NCI-H2107 (cell line): ENCODE measurements at regions not wholly inside any gene's neighbourhood (a gene's known extent, or its start where the extent isn't known, plus 50 kb on each side); places are given as distances from the start of the nearest gene placed in this dataset.

Experiments
- DNase-seq: peaks from one replicate; lab custom pipeline; 2025; lab: John Stamatoyannopoulos, UW

DNA sequence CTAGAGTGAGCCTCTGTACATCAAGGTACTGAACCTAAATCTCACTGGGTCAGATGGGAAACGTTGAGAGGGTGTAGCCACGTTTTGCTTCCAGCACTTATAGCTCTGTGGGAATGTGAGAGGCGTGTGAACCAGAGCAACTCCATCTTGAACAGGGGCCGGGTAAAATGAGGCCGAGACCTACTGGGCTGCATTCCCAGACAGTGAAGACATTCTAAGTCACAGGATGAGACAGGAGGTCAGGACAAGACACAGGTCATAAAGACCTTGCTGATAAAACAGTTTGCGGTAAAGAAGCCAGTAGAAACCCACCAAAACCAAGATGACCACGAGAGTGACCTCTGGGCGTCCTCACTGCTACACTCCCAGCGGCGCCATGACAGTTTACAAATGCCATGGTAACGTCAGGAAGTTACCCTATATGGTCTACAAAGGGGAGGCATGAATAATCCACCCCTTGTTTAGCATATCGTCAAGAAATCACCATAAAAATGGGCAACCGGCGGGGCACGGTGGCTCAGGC lies 63.4 kb upstream of the NCOR2 start:
- no peak for DNase-seq

DNA sequence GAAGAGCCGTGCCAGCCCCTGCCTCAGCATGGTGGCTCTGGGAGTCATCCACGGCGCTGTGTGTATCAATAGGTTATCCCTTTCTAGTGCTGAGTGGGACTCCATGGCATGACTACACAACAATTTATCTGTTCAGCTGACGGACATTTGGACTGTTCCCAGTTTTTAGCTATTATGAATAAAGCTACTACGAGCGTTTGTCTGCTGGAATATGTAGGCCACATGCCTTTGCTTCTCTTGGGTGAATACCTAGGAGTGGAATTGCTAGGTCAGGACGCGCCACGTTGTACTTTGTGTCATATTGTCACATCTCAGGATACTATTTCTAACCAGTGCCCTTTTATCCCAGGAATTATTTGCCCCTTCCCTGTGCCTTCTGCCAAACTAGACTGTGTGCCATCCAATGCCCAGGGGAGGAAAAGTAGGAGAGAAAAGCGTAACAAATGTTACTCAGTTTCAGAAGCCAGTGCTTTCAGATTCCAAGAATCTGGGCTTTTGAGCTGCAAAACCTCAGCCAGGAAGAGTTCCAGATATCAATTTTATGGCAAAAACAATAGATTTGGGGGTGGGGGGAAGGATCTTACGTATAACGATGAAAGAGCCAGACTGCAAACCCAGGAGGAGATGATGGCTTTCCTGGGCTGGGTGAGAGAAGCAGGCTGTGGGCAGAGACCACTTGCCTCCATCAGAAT lies 62.5 kb upstream of the NCOR2 start:
- DNase-seq, result no peak

DNA sequence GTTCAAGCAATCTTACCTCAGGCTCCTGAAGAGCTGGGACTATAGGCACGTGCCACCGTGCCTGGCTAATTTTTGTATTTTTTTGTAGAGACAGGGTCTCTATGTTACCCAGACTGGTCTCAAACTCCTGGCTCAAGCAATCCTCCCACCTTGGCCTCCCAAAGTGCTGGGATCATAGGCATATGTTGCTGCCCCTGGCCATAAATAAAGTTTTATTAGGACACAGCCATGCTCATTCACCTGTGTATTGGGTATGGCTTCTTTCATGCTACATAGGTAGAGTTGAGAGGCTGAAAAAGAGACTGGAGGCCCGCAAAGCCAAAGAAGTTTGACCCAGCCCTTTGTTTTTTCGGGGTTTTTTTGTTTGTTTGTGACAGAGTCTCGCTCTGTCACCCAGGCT lies 61.7 kb upstream of the NCOR2 start:
- no peak for DNase-seq

DNA sequence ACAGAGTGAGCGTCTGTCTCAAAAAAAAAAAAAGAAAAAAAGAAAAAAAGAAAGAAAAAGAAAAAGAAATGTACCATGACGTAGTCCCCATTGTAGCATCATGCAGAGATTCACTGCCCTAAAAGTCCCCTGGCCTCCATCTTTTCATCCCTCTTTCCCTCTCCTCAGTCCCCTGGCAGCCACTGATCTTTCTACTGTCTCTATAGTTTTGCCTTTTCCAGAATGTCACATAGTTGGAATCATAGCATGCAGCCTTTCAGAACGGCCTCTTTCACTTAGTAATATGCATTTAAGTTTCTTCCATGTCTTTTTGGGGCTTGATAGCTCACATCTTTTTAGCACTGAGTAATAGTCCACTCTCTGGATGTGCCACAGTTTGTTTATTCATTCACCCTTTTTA lies 60.5 kb upstream of the NCOR2 start:
- DNase-seq, result no peak

DNA sequence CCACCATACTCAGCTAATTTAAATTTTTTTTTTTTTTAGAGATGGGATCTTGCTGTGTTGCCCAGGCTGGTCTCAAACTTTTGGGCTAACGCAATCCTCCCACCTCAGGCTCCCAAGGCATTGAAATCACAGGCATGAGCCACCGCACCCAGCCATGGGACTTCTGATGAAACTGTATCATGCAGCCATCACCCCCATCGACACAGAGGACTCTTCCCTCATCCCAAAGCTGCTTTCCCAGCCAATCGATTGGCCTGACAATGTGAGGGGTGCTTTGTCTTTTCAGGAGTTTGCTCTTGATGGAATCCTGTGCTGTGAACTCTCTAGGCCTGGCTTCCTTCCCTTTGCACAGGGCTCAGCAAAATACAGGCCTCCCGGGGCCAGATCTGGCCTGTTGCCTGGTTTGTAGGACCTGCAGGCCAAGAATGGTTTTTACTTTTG lies 59.6 kb upstream of the NCOR2 start:
- no peak for DNase-seq

DNA sequence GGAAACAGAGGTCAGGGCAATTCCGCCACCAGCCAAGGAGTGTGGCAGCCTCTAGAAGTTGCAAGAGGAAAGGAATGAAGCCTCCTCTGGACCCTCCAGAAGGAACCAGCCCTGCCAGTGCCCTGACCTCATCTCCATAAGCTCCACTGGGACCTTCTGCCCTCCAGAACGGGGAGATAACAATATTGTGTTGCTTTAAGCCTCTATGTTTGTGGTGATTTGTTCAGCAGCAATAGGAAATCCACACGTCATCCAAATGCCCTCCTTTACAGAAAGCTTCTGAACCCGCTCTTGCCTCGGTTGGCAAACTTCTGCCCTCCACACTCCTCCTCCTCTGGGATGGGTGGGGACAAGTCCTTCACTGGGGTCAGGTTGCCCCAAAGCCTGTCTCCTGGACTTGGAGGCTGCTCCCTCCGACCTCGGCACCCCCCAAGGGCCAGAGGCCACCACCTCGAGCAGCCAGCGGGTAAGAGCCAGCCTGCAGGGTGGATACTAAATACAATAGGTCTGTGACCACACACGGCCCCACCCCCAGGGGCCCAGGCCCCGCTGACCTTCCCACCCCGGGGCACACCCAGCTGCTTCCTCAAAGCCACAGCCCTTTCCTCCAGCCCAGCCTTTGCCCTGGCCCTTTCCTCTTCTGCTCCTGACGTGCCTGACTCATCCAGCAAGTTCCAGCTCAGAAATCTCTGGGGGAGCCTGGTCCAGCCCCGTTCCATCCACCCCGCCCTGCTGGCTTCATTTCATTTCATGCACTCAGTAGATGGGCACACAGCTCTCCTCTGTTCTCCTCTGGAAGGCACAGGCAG lies 58.7 kb upstream of the NCOR2 start:
- no peak for DNase-seq

DNA sequence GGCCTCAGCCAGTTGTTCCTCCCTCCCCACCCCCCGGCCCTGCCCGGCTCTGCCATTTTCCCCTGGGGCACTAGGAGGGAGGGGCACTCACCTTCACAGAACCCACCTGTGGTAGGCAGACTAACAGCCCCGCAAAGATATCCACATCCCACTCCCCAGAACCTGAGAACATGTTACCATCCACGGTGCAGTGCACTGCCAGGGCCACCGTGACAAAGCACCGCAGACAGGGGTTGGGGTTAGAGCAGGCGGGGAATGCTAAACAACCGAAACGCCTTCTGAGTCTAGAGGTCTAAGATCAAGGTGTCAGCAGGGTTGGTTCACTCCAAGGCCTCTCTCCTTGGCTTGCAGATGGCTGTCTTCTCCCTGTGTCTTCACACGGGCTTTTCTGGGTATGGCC lies 57.4 kb upstream of the NCOR2 start:
- DNase-seq, result no peak

DNA sequence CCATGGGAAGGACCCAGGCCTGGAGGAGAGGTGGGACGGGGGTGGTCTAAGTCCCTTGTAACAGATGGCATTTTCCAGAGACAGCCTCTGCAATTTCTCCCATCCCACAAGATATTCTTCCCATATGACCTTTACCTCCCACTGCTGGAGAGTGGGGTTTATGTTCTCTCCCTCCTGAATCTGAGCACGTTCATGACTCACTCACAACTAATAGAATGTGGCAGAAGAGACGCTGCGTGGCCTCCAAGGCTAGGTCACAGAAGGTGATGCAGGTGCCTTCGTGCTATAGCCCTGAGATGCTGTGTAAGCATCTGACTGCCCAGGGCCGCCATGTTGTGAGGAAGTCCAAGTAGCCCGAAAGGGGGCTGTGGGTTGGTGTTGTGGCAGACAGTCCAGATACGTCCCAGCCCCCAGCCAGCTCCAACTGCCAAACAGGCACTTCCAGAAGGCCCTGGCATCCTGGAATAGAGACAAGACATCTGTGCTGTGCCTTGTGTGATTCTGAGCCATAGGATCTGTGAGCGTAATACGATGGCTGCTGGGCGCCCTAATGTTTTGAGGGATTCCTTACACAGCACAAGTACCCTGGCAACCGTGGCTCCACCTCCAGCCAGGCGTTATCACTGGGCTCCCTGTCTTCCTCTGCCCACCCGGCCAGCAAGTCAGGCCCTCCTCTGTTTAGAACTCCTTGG lies 56.1 kb upstream of the NCOR2 start:
- DNase-seq, result no peak

DNA sequence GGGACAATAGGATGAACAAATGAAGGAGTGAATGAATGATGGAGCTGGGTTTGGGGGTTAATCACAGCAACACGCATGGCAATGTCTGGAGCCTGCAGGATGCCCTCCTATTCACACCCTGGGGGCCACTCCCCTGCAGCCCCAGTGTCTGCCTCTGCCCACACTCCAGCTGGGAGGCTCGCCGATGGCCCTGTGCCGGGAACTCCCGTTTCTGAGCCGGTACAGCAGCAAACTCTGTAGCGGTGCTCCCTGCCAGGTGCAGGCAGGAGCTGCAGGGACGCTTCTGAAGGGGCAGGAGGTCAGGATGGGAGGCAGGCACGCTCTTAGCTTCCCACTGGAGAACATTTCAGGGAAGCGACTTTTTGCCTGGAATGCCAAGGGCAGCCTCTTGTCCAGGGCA lies 55.4 kb upstream of the NCOR2 start:
- no peak for DNase-seq

DNA sequence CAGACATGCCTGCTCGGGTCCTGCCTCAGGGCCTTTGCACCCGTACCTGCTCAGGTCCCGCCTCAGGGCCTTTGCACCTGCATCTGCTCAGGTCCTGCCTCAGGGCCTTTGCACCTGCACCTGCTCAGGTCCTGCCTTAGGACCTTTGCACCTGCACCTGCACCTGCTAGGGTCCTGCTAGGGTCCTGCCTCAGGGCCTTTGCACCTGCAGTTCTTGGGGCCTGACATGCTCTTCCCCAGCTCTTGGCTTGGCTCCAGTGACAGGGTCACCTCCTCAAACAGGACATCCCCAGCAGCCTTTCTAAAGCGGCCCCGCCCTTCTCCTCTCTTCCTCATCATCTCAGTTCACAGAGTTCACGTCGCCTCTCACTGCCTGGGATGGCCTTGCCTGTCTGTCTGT lies 54.9 kb upstream of the NCOR2 start:
- no peak for DNase-seq

DNA sequence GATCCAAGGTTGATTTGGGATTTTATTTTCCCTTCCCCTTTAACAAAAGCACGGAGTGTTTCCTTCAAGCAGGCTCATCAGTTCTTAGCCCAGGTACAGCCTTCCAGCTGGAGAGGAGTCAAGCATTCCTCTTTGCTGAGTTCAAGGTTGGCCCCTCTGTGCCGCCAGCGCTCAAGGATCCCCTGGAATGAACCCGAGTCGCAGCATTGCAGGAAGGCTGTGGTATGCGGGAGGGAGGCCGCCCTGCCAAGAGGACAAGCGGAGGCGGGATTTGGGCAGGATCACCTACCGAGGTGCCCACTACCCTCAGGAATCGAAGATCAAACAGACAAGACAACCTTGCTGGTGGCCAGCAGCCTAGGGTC lies 53.9 kb upstream of the NCOR2 start:
- no peak for DNase-seq

DNA sequence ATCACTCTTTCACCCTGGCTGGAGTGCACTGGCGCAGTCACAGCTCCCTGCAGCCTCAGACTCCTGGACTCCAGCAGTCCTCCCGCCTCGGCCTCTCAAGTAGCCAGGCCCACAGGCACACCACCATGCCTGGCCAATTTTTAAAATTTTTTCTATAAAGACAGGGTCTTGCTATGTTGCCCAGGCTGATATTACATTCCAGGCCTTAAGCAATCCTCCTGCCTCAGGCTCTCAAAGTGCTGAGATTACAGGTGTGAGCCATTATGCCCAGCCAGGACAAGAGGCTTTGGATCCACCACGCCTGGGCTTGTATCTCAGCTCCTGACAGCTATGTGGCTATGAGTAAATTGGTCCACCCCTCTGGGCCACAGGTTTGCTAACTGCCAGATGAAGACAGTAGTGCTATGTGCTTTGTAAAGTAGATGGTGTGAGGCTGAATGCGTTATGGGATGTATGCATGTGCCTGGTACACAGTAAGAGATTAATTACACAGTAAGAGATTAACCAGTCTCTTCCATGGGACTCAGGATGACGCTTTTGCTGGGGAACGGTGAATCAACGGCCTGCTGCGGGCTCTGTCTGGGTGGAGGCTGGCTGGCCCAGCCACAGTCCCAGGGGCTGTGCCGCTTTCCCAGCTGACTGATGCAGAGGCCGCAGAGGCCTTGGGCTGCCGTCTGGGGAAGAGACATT lies 53.3 kb upstream of the NCOR2 start:
- DNase-seq, result no peak

DNA sequence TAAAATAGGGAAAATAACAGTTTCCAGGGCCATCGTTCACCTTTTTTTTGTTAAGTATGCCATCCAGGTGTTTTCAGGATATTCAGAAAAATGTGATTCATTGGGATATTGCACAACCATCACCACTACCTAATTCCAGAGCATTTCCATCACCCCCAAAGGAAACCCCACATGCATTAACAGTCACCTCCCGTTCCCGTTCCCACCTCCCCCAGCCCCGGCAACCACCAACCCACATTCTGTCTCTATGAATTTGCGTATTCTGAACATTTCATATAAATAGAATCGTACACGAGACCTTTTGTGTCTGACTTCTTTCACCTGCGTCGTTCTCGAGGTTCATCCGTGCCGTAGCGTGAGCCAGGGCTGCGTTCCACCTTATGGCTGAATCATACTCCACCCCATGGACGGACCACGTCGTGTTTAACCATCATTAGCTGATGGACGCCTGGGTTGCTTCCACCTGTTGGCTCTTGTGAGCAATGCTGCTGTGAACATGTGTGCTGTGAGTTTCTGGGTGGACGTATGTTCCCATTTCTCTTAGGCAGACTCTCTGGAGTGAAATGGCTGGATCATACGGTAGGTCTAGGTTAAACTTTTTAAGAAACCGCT lies 51.0 kb upstream of the NCOR2 start:
- no peak for DNase-seq

DNA sequence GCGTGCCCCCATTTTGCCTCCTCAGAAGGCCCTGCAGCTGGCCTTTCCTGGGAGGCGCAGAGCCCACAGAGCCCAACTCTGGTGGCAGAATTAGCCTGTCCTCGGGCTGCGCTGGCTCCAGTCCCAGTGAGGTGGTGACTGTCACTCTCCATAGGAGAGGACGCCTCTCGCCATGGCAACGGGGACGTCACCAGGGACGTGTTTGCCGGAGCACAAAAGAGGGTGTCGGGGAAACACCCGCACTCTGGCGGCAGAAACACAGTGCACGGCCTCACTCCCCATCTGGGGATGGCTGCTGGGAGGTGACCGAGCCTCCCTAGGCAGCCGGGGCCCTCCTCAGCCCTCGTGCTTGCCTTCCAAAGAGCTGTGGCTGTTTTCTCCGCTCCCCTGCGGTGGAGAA lies 50.2 kb upstream of the NCOR2 start:
- DNase-seq, result peak; percentile 65
